ENCODE measurements at regions not wholly inside any gene's neighbourhood (a gene's known extent, or its start where the extent isn't known, plus 50 kb on each side); places are given as distances from the start of the nearest gene placed in this dataset.

DNA sequence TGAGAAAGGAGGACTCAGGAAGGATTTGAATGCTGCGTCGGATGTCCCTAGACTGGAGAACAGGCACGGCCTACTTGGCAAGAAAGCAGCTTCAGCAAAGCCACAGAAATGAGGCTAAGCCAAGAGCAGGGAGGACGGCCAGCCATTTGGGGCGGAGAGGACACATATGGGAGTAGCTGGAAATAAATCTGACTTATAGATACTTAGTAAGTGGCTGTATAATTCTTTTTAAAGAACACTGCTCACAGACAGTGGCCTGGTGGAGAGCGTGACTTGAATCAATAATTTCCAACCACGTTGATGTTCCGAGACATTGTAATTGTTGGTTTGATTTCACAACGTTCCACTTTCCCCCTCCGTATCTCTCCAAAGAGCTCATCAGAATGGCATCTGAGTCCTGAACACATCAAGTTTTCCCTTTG lies 67.7 kb upstream of the JCAD start (continued):
- TF ChIP-seq, protein P1, sequence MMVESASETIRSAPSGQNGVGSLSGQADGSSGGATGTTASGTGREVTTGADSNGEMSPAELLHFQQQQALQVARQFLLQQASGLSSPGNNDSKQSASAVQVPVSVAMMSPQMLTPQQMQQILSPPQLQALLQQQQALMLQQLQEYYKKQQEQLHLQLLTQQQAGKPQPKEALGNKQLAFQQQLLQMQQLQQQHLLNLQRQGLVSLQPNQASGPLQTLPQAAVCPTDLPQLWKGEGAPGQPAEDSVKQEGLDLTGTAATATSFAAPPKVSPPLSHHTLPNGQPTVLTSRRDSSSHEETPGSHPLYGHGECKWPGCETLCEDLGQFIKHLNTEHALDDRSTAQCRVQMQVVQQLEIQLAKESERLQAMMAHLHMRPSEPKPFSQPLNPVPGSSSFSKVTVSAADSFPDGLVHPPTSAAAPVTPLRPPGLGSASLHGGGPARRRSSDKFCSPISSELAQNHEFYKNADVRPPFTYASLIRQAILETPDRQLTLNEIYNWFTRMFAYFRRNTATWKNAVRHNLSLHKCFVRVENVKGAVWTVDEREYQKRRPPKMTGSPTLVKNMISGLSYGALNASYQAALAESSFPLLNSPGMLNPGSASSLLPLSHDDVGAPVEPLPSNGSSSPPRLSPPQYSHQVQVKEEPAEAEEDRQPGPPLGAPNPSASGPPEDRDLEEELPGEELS (CRISPR knock-in tag; IDR thresholded peaks at IDR 0.05) = no peak
- no peak for TF ChIP-seq FOXJ3 (CRISPR knock-in tag; IDR thresholded peaks at IDR 0.05; ENCODE audit: borderline replicate concordance)

DNA sequence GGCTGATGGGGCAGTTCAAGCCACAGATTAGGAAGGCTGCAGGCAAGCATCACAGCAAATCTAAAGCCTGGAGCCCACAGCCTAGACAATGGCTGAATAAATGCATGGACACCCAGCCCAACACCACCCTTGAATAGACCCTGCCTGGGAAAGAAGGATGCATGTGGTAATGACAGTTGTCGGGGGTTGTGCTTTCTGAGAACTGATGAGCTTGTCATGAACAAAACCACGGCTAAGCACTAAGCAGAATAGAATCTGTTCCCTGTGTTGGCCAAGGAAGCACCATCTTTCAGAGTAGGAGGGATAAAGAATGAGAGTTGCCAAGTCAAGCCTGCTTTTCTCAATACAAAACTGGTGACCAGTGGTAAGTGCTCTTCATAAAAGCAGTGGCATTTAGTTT lies 66.1 kb upstream of the JCAD start:
- no peak overlapping the region for H3K27ac Mint-ChIP-seq
- H3K27me3 Mint-ChIP-seq (ENCODE audit: low read depth) = no peaks in the 10 kb centered on the region; the same call in 1 of the 2 replicates
- ChIA-PET CTCF (no interaction called here), POLR2A (no interaction called here)
- H3K9me3 Mint-ChIP-seq = peaks cover 8% of the 10 kb centered on the region; the same call in 1 of the 2 replicates
- H3K36me3 Mint-ChIP-seq = no peaks in the 10 kb centered on the region
- no peak overlapping the region for H3K4me3 Mint-ChIP-seq
- no peaks in the 10 kb centered on the region for H3K4me1 Mint-ChIP-seq
- ATAC-seq = no peak
- no peak for DNase-seq (ENCODE audit: low spot score)
- TF ChIP-seq GRHL2 (CRISPR knock-in tag; IDR thresholded peaks at IDR 0.05; ENCODE audit: insufficient replicate concordance, severe bottlenecking) (no peak), SMAD3 (CRISPR knock-in tag; IDR thresholded peaks at IDR 0.05; ENCODE audit: borderline replicate concordance) (no peak), TCF7 (CRISPR knock-in tag; IDR thresholded peaks at IDR 0.05; ENCODE audit: low read depth) (no peak), RORB (CRISPR knock-in tag; IDR thresholded peaks at IDR 0.05) (no peak)
- TF ChIP-seq, protein P2, sequence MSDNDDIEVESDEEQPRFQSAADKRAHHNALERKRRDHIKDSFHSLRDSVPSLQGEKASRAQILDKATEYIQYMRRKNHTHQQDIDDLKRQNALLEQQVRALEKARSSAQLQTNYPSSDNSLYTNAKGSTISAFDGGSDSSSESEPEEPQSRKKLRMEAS (CRISPR knock-in tag; IDR thresholded peaks at IDR 0.05) = no peak
- TF ChIP-seq, protein P3, sequence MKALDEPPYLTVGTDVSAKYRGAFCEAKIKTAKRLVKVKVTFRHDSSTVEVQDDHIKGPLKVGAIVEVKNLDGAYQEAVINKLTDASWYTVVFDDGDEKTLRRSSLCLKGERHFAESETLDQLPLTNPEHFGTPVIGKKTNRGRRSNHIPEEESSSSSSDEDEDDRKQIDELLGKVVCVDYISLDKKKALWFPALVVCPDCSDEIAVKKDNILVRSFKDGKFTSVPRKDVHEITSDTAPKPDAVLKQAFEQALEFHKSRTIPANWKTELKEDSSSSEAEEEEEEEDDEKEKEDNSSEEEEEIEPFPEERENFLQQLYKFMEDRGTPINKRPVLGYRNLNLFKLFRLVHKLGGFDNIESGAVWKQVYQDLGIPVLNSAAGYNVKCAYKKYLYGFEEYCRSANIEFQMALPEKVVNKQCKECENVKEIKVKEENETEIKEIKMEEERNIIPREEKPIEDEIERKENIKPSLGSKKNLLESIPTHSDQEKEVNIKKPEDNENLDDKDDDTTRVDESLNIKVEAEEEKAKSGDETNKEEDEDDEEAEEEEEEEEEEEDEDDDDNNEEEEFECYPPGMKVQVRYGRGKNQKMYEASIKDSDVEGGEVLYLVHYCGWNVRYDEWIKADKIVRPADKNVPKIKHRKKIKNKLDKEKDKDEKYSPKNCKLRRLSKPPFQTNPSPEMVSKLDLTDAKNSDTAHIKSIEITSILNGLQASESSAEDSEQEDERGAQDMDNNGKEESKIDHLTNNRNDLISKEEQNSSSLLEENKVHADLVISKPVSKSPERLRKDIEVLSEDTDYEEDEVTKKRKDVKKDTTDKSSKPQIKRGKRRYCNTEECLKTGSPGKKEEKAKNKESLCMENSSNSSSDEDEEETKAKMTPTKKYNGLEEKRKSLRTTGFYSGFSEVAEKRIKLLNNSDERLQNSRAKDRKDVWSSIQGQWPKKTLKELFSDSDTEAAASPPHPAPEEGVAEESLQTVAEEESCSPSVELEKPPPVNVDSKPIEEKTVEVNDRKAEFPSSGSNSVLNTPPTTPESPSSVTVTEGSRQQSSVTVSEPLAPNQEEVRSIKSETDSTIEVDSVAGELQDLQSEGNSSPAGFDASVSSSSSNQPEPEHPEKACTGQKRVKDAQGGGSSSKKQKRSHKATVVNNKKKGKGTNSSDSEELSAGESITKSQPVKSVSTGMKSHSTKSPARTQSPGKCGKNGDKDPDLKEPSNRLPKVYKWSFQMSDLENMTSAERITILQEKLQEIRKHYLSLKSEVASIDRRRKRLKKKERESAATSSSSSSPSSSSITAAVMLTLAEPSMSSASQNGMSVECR (CRISPR knock-in tag; IDR thresholded peaks at IDR 0.05; ENCODE audit: borderline replicate concordance) = no peak
- TF ChIP-seq, protein P4, sequence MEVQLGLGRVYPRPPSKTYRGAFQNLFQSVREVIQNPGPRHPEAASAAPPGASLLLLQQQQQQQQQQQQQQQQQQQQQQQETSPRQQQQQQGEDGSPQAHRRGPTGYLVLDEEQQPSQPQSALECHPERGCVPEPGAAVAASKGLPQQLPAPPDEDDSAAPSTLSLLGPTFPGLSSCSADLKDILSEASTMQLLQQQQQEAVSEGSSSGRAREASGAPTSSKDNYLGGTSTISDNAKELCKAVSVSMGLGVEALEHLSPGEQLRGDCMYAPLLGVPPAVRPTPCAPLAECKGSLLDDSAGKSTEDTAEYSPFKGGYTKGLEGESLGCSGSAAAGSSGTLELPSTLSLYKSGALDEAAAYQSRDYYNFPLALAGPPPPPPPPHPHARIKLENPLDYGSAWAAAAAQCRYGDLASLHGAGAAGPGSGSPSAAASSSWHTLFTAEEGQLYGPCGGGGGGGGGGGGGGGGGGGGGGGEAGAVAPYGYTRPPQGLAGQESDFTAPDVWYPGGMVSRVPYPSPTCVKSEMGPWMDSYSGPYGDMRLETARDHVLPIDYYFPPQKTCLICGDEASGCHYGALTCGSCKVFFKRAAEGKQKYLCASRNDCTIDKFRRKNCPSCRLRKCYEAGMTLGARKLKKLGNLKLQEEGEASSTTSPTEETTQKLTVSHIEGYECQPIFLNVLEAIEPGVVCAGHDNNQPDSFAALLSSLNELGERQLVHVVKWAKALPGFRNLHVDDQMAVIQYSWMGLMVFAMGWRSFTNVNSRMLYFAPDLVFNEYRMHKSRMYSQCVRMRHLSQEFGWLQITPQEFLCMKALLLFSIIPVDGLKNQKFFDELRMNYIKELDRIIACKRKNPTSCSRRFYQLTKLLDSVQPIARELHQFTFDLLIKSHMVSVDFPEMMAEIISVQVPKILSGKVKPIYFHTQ (CRISPR knock-in tag; IDR thresholded peaks at IDR 0.05) = no peak

DNA sequence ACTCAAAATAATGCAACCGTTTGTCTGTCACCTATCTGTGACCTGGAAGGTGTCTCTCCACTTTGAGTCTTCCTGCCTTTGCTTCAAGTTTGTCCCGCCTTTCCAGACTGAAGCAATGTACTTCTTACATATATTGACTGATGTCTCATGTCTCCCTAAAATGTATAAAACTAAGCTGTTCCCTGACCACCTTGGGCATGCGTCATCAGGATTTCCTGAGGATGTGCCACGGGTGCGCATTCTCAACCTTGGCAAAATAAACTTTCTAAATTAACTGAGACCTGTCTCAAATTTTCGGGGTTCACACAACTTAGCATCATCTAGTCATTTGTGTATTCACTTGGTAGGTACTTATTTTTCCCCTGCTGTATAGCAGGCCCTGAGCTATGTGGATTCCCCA lies 65.3 kb upstream of the JCAD start:
- no peak for ATAC-seq

More for the DNA sequence above, 65.3 kb upstream of the JCAD start:
- Mint-ChIP-seq H3K27ac (no peak overlapping the region), H3K36me3 (no peaks in the 10 kb centered on the region), H3K4me1 (no peaks in the 10 kb centered on the region), H3K9me3 (peaks cover 8% of the 10 kb centered on the region; the same call in 1 of the 2 replicates), H3K4me3 (no peak overlapping the region), H3K27me3 (ENCODE audit: low read depth) (no peaks in the 10 kb centered on the region; the same call in 1 of the 2 replicates)
- ChIA-PET CTCF (interaction anchor here (0.6 kb wide), 1 partner anchor 378 kb away, joined by 4 read pairs; no protein-coding TSS in a partner anchor), POLR2A (no interaction called here)
- TF ChIP-seq, protein P1 (CRISPR knock-in tag; IDR thresholded peaks at IDR 0.05) = no peak
- TF ChIP-seq CREM (CRISPR knock-in tag; IDR thresholded peaks at IDR 0.05) = no peak
- DNase-seq (ENCODE audit: low spot score) = no peak
